ENCODE measurements at regions not wholly inside any gene's neighbourhood (a gene's known extent, or its start where the extent isn't known, plus 50 kb on each side); places are given as distances from the start of the nearest gene placed in this dataset.

- H3K9me3 ChIP-seq (replicated peaks in 1 of 11) = no peaks in the 10 kb centered on the region
- no peak overlapping the region for H3K4me3 ChIP-seq
- no peak for TF ChIP-seq Cebpa-rat (IDR thresholded peaks at IDR 0.05)
- H3K4me2 ChIP-seq = no peak overlapping the region
- H3K9ac ChIP-seq = no peak overlapping the region
- H3K4me1 ChIP-seq = no peaks in the 10 kb centered on the region
- no peaks in the 10 kb centered on the region for H3K27me3 ChIP-seq
- H4K20me1 ChIP-seq = no peaks in the 10 kb centered on the region
- H3K27ac ChIP-seq = no peak overlapping the region
- no peaks in the 10 kb centered on the region for H3K36me3 ChIP-seq
Observed at GRCh38 chr20:12596863-12597262, 411.9 kb upstream of the SPTLC3 start.

GRCh38 chr20:12597551-12597950 is 411.2 kb upstream of the SPTLC3 start:
- Histone ChIP-seq H3K4me2 (no peak overlapping the region), H3K9me3 (replicated peaks in 1 of 11) (no peaks in the 10 kb centered on the region), H3K27ac (no peak overlapping the region), H3K27me3 (no peaks in the 10 kb centered on the region), H3K9ac (no peak overlapping the region), H3K36me3 (no peaks in the 10 kb centered on the region), H3K4me3 (no peak overlapping the region), H3K4me1 (no peaks in the 10 kb centered on the region), H4K20me1 (no peaks in the 10 kb centered on the region)
- TF ChIP-seq Cebpa-rat (IDR thresholded peaks at IDR 0.05) = no peak

- no peak overlapping the region for H3K27ac ChIP-seq
- TF ChIP-seq Cebpa-rat (IDR thresholded peaks at IDR 0.05) = no peak
- H3K9me3 ChIP-seq (replicated peaks in 1 of 11) = no peaks in the 10 kb centered on the region
- no peak overlapping the region for H3K9ac ChIP-seq
- no peaks in the 10 kb centered on the region for H3K27me3 ChIP-seq
- H3K4me1 ChIP-seq = no peaks in the 10 kb centered on the region
- no peak overlapping the region for H3K4me2 ChIP-seq
- no peaks in the 10 kb centered on the region for H4K20me1 ChIP-seq
- H3K36me3 ChIP-seq = no peaks in the 10 kb centered on the region
- H3K4me3 ChIP-seq = no peak overlapping the region
Observed at GRCh38 chr20:12598894-12599293, 409.9 kb upstream of the SPTLC3 start.

- Histone ChIP-seq H3K9ac (no peak overlapping the region), H3K9me3 (replicated peaks in 1 of 11) (no peaks in the 10 kb centered on the region), H3K27me3 (no peaks in the 10 kb centered on the region), H3K27ac (no peak overlapping the region), H3K4me1 (no peaks in the 10 kb centered on the region), H3K4me3 (no peak overlapping the region), H3K36me3 (no peaks in the 10 kb centered on the region), H3K4me2 (no peak overlapping the region), H4K20me1 (no peaks in the 10 kb centered on the region)
- no peak for TF ChIP-seq Cebpa-rat (IDR thresholded peaks at IDR 0.05)
Observed at GRCh38 chr20:12599494-12599893, 409.3 kb upstream of the SPTLC3 start.

GRCh38 chr20:12605751-12606150 is 403.0 kb upstream of the SPTLC3 start:
- Histone ChIP-seq H3K4me2 (no peak overlapping the region), H3K36me3 (no peaks in the 10 kb centered on the region), H3K4me3 (no peak overlapping the region), H3K9ac (no peak overlapping the region), H3K27ac (no peak overlapping the region), H3K27me3 (no peaks in the 10 kb centered on the region), H3K4me1 (peaks cover 6 to 18% (median 10%) of the 10 kb centered on the region in 10 experiments; a peak in 19 of 20 replicates), H4K20me1 (no peaks in the 10 kb centered on the region), H3K9me3 (replicated peaks in 1 of 11) (no peaks in the 10 kb centered on the region)
- no peak for TF ChIP-seq Cebpa-rat (IDR thresholded peaks at IDR 0.05)

GRCh38 chr20:12610871-12611270 is 397.9 kb upstream of the SPTLC3 start:
- Histone ChIP-seq H3K4me1 (peaks cover 6 to 22% (median 15%) of the 10 kb centered on the region in 10 experiments; a peak in 19 of 20 replicates), H3K27me3 (no peaks in the 10 kb centered on the region), H4K20me1 (no peaks in the 10 kb centered on the region), H3K27ac (peak overlapping the region in 9 of 11 experiments; percentile 17 to 72 (median 59); a peak in 14 of 22 replicates), H3K4me3 (no peak overlapping the region), H3K36me3 (no peaks in the 10 kb centered on the region), H3K4me2 (peak overlapping the region; percentile 16 to 79 (median 57); a peak in 19 of 22 replicates), H3K9me3 (replicated peaks in 1 of 11) (peaks cover 3 to 12% (median 7%) of the 10 kb centered on the region in 11 experiments; a peak in 14 of 22 replicates), H3K9ac (no peak overlapping the region)
- TF ChIP-seq Cebpa-rat (IDR thresholded peaks at IDR 0.05) = no peak

GRCh38 chr20:12614764-12615163 is 394.0 kb upstream of the SPTLC3 start:
- H3K9ac ChIP-seq = no peak overlapping the region
- no peak overlapping the region; a peak in 1 of 22 replicates for H3K4me2 ChIP-seq
- H3K9me3 ChIP-seq (replicated peaks in 1 of 11) = peaks cover 9 to 29% (median 19%) of the 10 kb centered on the region in 11 experiments; a peak in 18 of 22 replicates
- TF ChIP-seq Cebpa-rat (IDR thresholded peaks at IDR 0.05) = no peak
- no peak overlapping the region for H3K27ac ChIP-seq
- H3K36me3 ChIP-seq = no peaks in the 10 kb centered on the region
- no peaks in the 10 kb centered on the region for H3K27me3 ChIP-seq
- H3K4me1 ChIP-seq = peaks cover 6 to 21% (median 10%) of the 10 kb centered on the region in 10 experiments; a peak in 18 of 20 replicates
- no peak overlapping the region for H3K4me3 ChIP-seq
- no peaks in the 10 kb centered on the region for H4K20me1 ChIP-seq

- H3K4me2 ChIP-seq = no peak overlapping the region
- H3K9me3 ChIP-seq (replicated peaks in 1 of 11) = peaks cover 9 to 29% (median 18%) of the 10 kb centered on the region in 11 experiments; a peak in 18 of 22 replicates
- H3K9ac ChIP-seq = no peak overlapping the region
- H3K36me3 ChIP-seq = no peaks in the 10 kb centered on the region
- H3K4me3 ChIP-seq = no peak overlapping the region
- no peaks in the 10 kb centered on the region for H4K20me1 ChIP-seq
- no peaks in the 10 kb centered on the region for H3K27me3 ChIP-seq
- TF ChIP-seq Cebpa-rat (IDR thresholded peaks at IDR 0.05) = no peak
- 0 out of 20 replicates have a peak, but pooled peaks cover 0 to 3% (median 0%) of the 10 kb centered on the region in 10 experiments for H3K4me1 ChIP-seq
- H3K27ac ChIP-seq = no peak overlapping the region
Observed at GRCh38 chr20:12617076-12617475, 391.7 kb upstream of the SPTLC3 start.

GRCh38 chr20:12623870-12624269 is 384.9 kb upstream of the SPTLC3 start:
- Histone ChIP-seq H3K27me3 (no peaks in the 10 kb centered on the region), H3K4me1 (no peaks in the 10 kb centered on the region), H3K9ac (no peak overlapping the region), H3K4me2 (no peak overlapping the region), H3K27ac (no peak overlapping the region), H3K9me3 (replicated peaks in 1 of 11) (peaks cover 0 to 3% (median 0%) of the 10 kb centered on the region in 11 experiments; a peak in 2 of 22 replicates), H3K4me3 (no peak overlapping the region), H3K36me3 (no peaks in the 10 kb centered on the region), H4K20me1 (no peaks in the 10 kb centered on the region)
- no peak for TF ChIP-seq Cebpa-rat (IDR thresholded peaks at IDR 0.05)

GRCh38 chr20:12627485-12627884 is 381.3 kb upstream of the SPTLC3 start:
- H3K9ac ChIP-seq = no peak overlapping the region
- no peak overlapping the region for H3K4me3 ChIP-seq
- H3K4me1 ChIP-seq = no peaks in the 10 kb centered on the region
- H3K36me3 ChIP-seq = no peaks in the 10 kb centered on the region
- H3K27me3 ChIP-seq = no peaks in the 10 kb centered on the region
- TF ChIP-seq Cebpa-rat (IDR thresholded peaks at IDR 0.05) = no peak
- peaks cover 0 to 6% (median 0%) of the 10 kb centered on the region in 11 experiments; a peak in 2 of 22 replicates for H3K9me3 ChIP-seq (replicated peaks in 1 of 11)
- H3K27ac ChIP-seq = no peak overlapping the region
- no peaks in the 10 kb centered on the region for H4K20me1 ChIP-seq
- H3K4me2 ChIP-seq = no peak overlapping the region

Data from BLaER1 treated with 17β-estradiol and CSF1 and Interleukin-3, amounts not matched to agents 10 nM and 100 nM (cell line).